Kidney capillary endothelial cell (primary cell): ENCODE measurements at regions not wholly inside any gene's neighbourhood (a gene's known extent, or its start where the extent isn't known, plus 50 kb on each side); places are given as distances from the start of the nearest gene placed in this dataset.
A peak's percentile ranks its signal among the peaks of the same experiment; 100 is the strongest.

Experiments used
- DNase-seq: peaks from one replicate; pipeline ENCODE4 v3.0.0-alpha.2; 2018; ENCODE audit warnings: low spot score

DNA sequence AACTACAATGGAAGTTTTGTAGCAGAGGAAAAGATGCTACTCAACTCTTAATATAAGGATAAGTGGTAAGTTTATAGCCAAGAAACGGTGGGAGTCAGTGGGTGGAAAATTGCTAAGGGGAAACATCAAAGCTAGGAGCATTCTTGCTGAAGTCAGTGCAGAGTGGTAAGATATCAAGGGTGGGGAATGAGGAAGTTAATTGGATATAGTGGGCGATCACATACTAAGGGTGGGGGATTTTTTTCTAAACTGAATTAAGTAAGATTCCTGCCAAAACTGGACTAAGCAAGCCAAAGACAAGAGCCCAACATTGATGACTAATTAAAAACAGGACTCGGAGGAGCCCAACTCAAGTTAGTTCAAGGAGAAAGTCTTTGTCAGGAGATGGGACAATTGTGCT lies 525.4 kb downstream of the CCDC85A start:
- DNase-seq: no peak

DNA sequence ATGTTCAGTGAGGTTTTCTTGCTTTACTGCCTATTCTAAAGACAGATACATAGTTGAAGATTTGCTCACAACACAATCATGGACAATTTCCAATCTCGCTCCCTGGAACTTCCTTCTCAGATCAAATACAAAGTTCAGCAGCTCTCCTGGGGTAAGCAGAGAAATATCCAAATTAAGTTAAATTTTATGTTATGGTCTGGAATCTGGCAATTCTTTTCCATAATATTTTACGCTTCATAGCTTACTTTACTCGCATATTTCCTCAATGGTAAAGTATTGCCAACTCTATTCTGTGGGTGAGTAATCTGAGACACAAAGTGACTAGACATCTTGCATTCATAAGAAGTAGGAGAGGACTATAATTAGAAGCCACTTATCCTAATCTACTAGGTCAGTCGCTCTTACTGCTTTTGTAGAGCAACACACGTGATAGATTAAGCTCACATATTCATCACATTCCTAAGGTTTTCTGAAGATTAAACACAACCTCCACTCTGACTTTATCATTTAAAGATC lies 529.4 kb downstream of the CCDC85A start:
- no peak for DNase-seq

DNA sequence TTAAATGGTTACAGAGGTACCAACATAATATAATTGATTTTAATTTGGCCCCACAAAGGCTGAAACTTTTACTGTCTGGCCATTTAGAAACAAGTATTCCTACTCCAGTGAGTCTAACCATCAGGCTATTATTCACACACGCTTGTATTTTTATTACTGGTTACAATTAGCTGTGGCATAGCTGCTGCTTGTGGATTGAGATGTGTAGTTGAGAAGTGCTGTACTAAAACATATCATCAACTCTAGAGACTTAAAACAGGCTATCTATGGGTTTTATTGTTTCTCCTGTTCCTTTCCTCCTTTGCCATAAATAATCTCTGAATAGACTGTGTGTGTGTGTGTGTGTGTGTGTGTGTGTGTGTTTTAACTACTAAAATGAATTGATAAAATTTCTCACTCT lies 530.2 kb downstream of the CCDC85A start:
- DNase-seq: no peak

DNA sequence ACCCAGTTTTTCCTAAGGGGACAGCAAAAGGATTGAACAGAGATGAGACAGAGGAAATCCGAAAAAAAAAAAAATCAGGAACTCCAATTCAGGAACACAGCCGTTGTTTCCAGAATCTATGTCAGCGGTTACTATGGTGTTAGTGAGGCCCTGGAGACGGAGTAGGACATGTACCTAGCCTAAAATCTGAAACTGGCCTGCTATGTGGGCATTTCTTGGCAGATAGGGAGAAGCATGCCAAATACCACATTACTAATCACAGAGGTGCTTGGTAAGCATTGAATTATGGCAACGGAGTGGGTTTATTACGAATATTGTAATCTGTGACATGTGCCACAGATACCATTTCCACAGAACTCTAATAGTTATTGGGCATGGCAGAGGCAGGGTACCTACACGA lies 530.6 kb downstream of the CCDC85A start:
- no peak for DNase-seq

DNA sequence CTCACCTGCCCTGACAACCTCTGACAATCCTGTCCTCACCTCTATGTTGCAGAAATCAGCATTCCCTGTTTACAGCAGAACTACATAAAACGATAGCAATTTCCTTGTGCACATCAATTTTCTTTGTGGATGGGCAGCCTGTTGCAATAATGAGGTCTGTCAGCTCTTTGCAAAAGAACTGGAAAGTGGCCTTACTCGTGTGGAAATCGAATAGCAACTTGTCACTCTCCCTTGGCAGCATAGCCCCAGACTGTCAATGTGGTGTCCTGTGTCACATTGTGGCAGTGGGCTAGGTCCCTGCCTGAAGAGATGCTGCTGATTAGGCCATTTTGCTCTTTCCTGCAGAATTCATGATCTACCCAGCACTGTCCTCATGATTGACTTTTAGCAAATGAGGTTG lies 531.9 kb downstream of the CCDC85A start:
- no peak for DNase-seq

DNA sequence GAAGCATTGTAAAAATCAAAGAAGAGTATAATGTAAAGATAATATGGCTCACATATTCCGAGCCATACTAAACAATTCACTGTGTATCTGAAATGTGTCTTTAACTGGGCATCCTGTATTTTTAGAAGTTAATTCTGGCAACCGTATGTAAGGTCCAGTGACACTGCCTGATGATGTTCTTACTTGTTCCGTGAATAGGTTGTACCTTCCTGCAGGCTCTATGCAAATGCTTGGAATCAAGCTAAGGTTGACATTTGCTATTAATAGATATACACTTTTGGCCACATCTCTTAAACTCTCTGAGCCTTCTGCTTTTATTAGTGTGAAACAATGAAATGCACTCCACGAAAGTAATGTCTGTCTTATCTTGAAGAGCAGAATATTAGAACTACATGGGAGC lies 534.6 kb downstream of the CCDC85A start:
- no peak for DNase-seq

DNA sequence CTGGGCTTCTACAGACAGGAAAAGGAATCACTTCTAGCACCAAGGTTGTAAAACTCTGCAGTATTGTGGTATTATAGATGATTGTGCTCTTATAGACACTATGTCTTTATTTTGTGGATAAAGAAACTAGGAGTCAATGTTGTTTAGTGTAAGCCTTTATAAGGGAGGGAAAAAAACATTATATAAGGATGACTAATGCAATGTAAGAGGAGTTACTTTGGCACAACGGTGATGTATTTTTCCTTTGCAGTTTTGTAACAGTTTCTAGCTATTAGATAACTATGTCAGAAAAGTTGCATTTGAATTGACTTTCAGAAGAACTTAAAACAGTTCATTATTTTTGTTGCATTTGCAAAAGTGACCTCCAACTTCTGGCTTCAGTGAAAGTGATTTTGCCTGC lies 545.4 kb downstream of the CCDC85A start:
- DNase-seq: no peak

DNA sequence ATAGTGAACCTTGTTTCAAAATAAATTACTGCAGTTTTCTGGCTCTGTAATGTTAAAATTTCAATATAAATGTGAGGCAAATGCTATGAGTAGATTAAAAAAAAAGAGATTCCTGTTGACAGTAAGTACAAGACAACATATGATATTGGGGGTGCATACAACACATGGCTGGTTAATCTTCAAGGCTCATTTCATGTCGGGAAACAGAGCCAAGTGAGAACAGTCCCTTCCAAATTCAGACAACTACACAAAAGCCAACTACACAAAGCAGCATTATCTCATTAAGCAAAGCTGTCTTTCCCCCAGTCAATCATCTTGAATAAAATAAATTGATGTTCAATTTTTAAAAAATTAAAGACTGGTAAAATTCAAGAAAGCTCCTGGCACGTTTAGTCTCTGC lies 549.2 kb downstream of the CCDC85A start:
- no peak for DNase-seq

DNA sequence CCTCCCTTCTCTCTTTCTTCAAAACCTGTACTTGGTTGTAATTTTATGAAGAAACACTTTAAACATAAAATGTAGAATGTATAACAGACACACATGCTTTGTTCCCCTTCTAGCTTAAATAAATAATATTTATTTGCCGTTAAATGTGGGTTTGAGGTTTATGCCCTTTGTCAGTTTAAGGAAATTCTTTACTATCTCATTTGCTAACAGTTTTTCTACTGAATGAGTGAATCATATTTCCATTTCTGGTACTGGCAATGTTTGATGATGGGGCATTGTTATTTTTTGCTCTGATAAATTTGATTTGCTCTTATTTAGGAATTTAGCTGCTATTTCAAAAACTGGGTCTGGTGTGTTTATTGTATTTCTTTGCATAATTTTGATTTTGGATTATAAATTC lies 555.6 kb downstream of the CCDC85A start:
- no peak for DNase-seq

DNA sequence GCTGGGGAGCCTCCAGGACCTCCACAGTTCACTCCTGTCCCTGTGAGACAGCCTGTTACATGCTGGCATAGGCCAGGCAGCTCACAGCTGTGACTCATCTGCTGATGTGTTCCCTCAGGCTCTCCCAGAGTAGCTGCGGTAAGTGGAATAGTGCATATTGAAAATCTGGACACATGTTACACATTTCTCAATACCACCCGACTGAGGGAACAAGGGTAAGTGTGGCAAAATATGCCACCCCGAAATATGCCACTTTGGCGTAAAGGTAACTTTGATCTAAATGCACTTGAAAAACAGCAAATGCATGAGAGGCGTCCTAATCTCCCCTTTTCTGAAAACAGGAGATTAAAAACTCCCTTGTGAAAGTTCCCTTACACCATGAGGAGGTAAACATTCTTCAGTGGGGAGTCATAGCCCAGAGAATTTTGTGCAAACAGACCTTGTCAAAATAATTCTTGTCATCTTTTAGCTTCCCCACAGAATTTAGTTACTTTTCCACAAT lies 557.9 kb downstream of the CCDC85A start:
- no peak for DNase-seq

DNA sequence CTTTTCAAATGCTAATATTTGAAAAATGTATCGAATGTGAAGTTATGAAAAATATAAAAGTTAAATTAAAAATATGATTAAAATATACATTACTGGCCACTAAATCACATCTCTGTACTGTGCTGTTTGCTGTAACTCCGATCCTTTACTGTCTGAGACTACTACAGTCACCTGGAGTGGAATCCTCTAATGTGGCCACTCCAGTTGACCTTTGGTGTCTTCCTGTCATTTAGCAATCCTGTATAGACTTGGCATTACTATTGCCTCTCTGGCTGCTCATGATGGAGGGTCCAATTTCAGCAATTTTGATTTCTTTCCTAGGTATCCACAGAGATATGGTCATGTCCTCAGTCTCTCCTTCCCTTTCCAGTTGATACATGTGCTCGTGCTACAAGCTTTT lies 560.0 kb downstream of the CCDC85A start:
- DNase-seq: no peak

DNA sequence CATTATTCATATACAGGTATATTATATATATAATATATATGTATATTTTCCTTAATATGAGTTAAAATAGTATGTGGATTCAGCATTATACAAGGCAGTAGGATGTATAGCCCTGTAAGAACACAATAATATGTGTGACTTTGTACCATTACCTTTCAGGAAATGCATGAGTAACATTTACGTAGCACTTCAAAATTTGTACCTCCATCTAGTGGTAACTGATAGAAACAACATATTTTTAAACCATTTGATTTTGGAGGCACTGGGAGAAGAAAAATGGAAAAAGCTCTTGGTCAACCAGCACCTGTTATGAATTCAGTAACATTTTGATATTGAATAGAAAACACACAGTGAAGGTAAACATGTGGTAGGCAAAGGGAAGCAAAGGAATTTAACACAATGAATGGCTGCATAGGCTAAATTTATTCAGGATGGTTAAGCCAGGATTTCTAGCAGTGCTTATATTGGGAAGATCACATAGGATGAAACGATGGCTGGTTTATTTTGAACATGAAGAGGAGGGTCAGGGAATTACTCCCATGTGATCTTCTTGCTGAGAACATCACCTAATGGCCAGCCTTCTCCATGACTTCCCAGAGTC lies 565.5 kb downstream of the CCDC85A start:
- DNase-seq: peak; percentile 37

DNA sequence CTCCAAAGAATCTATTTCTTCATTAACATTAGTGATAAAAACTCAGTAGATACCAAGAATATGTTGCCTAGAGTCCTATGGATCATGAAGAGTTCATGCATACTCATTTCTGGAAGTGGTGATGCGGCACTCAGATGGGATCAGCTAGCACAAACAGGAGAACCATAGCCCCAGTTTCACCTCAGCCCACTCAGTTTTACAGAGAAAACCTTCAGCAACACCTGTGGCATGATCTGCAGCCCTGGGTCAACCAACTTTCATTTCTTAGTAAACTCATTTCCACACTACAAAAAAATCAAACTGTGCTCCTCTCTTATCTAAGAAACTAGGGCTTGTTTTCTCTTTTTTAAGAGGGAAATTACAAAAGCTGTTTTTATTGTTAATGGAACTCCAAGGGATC lies 569.4 kb downstream of the CCDC85A start:
- DNase-seq: no peak

DNA sequence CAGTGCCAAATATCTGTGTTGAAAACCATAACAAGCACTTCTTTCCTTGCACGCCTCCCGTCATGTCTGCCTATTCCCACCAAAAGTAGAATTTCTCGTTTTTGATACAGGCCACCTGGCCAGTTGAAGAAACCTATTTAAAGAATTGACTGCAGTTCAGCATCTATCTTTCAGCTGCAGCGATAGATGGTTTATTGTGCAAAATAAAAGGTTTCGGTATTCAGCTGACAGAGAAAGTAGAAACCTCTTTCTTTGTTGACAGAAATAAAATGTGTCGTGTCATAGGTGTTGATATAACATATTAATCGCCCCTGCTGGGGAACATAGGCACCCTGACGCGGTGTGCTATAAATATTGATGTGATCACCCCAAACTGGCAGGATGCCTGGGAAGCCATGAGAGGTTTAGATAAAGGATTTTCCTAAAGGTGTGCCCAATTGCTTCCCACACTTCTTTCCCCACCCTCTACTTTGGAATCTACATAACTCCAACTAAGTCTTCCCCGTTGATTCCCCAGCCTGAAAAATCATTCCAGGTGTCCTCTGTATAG lies 570.4 kb downstream of the CCDC85A start:
- DNase-seq: no peak

DNA sequence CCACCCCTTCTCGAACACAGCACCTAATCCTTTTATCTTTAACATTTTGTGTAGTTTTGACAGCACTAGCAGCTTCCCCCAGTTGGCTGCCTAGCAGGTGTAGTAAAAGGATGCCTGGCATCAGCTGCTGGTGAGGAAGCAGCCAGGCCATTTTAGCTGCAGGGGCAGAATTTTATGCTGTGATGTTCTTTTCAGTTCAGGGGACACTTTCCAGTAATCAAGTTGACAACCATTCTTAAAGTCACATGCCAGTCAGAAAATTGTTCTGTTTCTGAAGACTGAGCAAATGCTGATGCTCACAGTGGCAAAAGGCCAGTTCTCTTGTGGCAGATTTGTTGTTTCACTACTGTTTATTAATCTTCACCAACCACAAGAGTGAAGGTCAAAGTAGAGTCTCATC lies 570.8 kb downstream of the CCDC85A start:
- no peak for DNase-seq

DNA sequence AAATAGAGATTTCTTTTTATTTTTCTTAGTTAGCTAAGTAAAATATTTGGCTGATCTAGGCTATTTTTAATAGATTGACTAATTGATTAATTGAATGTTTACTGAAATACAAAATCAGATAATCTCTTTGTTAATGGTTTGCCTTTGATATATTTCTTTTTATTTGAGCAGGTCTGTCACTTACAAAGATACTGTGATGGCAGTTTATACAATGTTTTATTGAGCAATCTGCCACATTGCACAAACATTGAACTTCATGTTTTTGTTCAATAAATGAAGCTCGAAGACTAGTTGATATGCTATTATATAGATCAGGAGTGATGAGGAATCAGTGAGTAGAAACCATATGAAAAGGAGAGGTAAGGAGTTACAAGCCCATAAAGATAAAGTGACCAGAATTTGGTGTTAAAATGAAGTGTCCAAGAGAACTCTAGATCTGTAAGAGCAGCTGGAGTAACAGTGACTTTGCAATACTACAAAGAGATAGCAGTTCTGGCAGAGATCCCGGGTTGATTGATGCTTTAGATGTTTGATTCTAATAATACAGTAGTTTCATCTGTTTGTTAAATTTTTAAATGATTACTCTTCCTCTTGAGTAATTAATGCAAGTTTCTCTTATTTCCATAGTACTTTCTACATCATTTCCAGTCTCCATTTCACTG lies 574.2 kb downstream of the CCDC85A start:
- DNase-seq: no peak

DNA sequence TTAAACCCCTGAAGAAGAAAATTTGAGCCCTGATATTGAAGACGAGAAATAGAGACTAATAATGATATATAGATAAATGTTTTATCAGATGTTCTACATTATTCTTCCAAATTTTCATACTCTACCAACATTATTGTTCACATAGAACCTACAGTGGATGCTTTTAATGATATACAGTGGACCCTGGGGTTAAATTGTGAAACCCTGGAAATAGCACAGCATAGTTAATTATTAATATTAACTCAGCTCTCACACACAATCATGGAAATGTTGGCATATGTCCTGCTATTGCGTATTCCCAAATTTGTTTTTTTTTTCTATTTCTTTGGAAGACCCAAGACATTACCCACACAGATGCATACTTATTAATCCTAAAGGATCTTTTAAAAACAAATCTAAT lies 579.9 kb downstream of the CCDC85A start:
- no peak for DNase-seq

DNA sequence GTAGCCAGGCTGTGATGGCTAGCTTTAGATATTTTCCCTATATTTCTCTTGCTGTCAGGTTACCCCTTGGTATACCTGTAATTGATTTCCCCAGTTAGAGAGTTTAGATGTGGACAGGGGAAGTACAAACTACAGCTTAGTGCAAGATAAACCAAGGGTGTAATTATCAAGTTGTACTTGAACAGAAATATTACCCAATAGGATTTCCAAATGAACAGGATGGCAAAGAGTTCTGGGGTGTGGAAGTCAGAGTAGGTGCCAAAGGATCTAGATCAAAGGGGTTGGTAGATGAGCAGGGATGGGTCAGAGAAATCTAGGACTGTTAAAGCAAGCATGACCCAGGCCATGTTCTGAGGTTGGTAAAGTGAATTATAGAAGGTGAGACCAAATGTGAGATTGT lies 585.2 kb downstream of the CCDC85A start:
- no peak for DNase-seq

DNA sequence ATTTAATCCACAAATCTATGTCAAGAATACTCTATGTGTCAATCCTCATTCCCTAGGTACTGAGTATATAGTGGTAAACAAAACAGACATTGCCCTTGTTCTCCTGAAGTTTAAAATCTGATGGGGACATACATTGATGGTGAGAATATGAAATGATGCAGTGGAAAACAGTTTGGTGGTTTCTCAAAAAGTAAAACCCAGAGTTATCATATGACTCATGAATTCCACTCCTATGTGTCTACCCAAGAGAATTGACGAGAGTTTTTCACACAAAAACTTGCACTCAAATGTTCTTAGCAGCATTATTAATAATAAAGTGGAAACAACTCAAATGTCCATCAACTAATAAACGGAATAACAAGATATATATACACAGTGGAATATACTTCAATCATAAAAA lies 586.7 kb downstream of the CCDC85A start:
- DNase-seq: no peak

DNA sequence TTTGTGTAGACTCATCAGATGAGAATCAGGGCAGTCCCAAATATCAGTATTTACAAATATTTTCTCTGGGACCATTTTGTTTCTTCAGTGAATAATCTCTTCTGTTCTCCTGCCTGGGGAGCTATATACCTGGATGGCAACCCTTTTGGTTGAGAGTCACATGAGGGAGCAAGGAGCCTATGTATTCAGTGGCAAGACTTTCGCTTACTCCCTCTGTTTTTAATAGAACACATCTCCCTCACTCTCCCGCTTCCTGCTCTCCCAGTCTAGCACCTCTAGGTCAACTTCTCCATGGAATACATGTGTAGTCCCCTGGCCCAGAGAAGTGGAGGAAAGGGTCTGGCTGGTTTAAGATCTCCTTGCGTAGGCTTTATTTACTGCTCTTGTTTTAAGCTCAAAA lies 600.3 kb downstream of the CCDC85A start:
- DNase-seq: no peak

DNA sequence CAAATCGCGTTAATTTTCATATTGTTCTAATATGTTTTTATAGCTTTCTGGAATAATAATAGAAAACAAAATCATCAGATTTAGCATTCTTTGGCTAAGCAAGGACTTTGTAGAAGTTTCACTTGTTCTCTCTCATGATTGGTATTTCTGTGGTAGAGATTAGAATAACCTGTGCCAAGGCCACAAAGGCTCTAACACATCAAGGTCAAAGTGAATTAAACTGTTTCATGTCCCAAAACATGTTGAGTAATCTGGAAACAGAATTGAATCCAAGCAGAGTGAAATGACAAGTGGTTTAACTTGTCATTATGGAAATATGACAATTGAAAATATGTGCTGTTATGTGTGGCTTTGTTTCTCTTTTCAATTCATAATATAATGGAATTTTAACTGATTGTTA lies 617.4 kb downstream of the CCDC85A start:
- no peak for DNase-seq

DNA sequence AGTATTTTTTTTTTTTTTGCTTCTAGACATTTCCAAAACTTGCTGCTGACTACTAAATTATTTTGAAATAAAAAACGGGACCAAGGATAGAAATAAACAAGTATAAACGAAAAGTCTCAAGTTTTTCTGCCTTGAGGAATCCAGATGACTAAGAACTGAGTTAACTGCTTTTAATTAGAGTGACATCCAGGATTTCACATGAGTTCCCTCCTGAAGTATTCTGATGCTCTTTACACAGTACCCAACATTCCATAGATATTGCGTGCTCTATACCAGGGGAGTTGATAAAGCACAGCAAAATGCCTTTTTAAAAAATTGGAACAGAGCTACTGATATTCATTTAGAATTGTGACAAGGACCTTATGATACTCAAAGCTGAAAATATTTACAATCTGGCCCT lies 618.0 kb downstream of the CCDC85A start:
- DNase-seq: no peak

DNA sequence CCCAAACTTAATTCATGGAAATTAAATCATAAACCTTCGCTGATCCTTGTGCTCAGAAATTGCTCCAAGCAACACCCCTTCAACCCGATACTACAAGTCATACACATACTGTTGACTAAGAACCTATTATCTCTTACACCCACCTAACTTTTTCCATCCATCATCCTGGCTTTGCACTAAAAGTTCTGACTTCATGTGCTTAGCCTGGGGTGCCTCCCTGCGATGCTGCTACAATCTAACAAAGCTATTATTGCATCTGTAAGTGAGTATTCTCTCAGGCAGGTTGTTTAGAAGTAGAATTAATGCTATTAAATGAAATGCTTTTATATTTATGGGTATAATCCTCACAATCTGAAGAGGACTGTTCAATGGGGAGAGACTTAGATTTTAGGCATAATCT lies 619.8 kb downstream of the CCDC85A start:
- DNase-seq: no peak

DNA sequence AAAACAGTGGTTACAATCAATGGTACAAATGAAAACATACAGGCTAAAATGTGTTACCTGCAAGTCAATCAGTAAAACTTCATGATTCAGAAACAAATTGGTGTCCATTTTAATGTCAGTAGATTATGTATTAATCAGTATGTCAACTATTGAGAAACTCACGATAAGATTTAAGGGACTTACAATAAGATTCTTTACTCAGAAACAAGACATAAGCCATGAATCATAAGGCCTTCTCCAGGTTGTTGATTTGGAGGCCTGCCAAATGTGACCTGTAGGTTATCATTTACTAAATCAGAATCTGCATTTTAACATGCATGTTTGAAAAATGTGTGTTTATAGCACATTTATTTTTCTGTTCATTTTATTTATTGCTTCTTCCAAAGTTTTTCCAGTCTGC lies 623.1 kb downstream of the CCDC85A start:
- no peak for DNase-seq
